OCI-LY3 (cell line): ENCODE measurements at regions not wholly inside any gene's neighbourhood (a gene's known extent, or its start where the extent isn't known, plus 50 kb on each side); places are given as distances from the start of the nearest gene placed in this dataset.

Experiments
- H2AFZ ChIP-seq: fragments of 200-600, 300-600 bp; shearing (Covaris generic); 2 replicates; pipeline ENCODE4 v1.6.0; 2014; ENCODE audit warnings: antibody characterized with exemption, low read depth, low read length
- H3K27ac ChIP-seq: fragments of 200-600, 300-600 bp; sonication (generic); 2 replicates; pipeline ENCODE4 v1.5.1; 2014; ENCODE audit warnings: mild to moderate bottlenecking, low read length, moderate library complexity, mixed read lengths
- H3K27me3 ChIP-seq: fragments of 200-600, 300-600 bp; sonication (generic); 2 replicates; pipeline ENCODE4 v1.6.1; 2014; ENCODE audit warnings: low read depth, low read length, mixed read lengths
- H3K36me3 ChIP-seq: fragments of 200-600, 300-600 bp; sonication (generic); replicated peaks from 2 replicates; pipeline ENCODE3; 2014; ENCODE audit warnings: low read depth, low read length, mixed read lengths
- H3K4me1 ChIP-seq: fragments of 300-600, 200-600 bp; sonication (generic); 2 replicates; pipeline ENCODE4 v1.6.1; 2014; ENCODE audit warnings: low read length, mixed read lengths
- H3K4me2 ChIP-seq: fragments of 200-600, 300-600 bp; sonication (generic); 2 replicates; pipeline ENCODE4 v1.6.1; 2014; ENCODE audit warnings: low read length, mixed read lengths
- H3K4me3 ChIP-seq: fragments of 300-600, 200-600 bp; sonication (generic); 2 replicates; pipeline ENCODE4 v1.5.1; 2014; ENCODE audit warnings: antibody characterized with exemption, mild to moderate bottlenecking, low read length, moderate library complexity
- H3K79me2 ChIP-seq: fragments of 300-600, 200-600 bp; shearing (Covaris generic); 2 replicates; pipeline ENCODE4 v1.6.1; 2014; ENCODE audit warnings: mild to moderate bottlenecking, low read length, mixed read lengths
- H3K9ac ChIP-seq: fragments of 300-600, 200-600 bp; shearing (Covaris generic); 2 replicates; pipeline ENCODE4 v1.6.0; 2014; ENCODE audit warnings: mild to moderate bottlenecking, low read length, moderate library complexity
- H3K9me3 ChIP-seq: fragments of 200-600, 300-600 bp; shearing (Covaris generic); 2 replicates; pipeline ENCODE4 v1.6.1; 2014; ENCODE audit warnings: low read length, mixed read lengths; ENCODE audit not compliant: insufficient read depth
- H4K20me1 ChIP-seq: fragments of 200-600, 300-600 bp; sonication (generic); 2 replicates; pipeline ENCODE4 v1.6.1; 2016; ENCODE audit warnings: low read length, mixed read lengths; ENCODE audit not compliant: insufficient read depth
- CTCF ChIP-seq: fragments of 200-600, 300-600 bp; sonication (generic); IDR thresholded peaks from 2 replicates; pipeline ENCODE4 v1.5.1; 2014; ENCODE audit warnings: antibody characterized with exemption, low read length, low read depth
- EZH2phosphoT487 ChIP-seq: fragments of 200-600 bp; shearing (Covaris generic); IDR thresholded peaks from 2 replicates; pipeline ENCODE4 v1.6.1; 2018; ENCODE audit warnings: antibody characterized with exemption, mixed run types, low read depth

GRCh38 chr3:175890066-175890465, 1030.9 kb downstream of the NAALADL2 start:
- Histone ChIP-seq H3K9ac (no peak overlapping the region), H3K27ac (no peak overlapping the region), H3K27me3 (no peaks in the 10 kb centered on the region), H3K79me2 (no peaks in the 10 kb centered on the region), H3K4me1 (peaks cover 5% of the 10 kb centered on the region; the same call in 1 of the 2 replicates), H3K9me3 (no peaks in the 10 kb centered on the region), H4K20me1 (no peaks in the 10 kb centered on the region), H3K4me3 (no peak overlapping the region), H3K4me2 (no peak overlapping the region), H3K36me3 (no peaks in the 10 kb centered on the region), H2AFZ (no peak overlapping the region)
- TF ChIP-seq EZH2phosphoT487: no peak
- TF ChIP-seq CTCF: no peak

GRCh38 chr3:175885231-175885766, 1026.2 kb downstream of the NAALADL2 start:
- Histone ChIP-seq H3K27me3 (no peaks in the 10 kb centered on the region), H3K4me3 (no peak overlapping the region), H4K20me1 (no peaks in the 10 kb centered on the region), H3K9me3 (no peaks in the 10 kb centered on the region), H3K4me2 (no peak overlapping the region), H3K79me2 (no peaks in the 10 kb centered on the region), H2AFZ (no peak overlapping the region), H3K4me1 (peaks cover 5% of the 10 kb centered on the region; the same call in 1 of the 2 replicates), H3K27ac (no peak overlapping the region), H3K9ac (no peak overlapping the region), H3K36me3 (no peaks in the 10 kb centered on the region)
- no peak for TF ChIP-seq EZH2phosphoT487
- no peak for TF ChIP-seq CTCF

DNA sequence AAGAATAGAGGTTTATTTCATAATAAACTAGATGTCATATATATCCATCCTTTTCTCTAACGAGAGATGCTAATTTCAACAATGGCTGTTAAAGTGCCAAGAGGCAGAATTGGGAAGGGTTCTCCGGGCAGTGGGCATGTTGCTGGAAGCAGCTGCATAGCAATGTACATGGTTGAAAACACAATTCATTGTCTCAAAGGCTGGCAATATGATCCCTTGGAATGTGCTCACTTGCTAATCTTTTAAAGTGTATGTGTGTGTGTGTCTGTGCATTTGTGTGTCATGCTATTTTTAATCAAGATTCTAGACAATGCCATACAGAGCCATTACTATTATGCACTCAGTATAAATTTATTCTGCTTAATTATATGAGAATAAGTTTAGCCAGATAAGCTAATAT, 1020.3 kb downstream of the NAALADL2 start:
- Histone ChIP-seq H3K9ac (no peak overlapping the region), H3K27me3 (no peaks in the 10 kb centered on the region), H3K79me2 (no peaks in the 10 kb centered on the region), H3K4me3 (no peak overlapping the region), H3K9me3 (no peaks in the 10 kb centered on the region), H3K27ac (no peak overlapping the region), H4K20me1 (no peaks in the 10 kb centered on the region), H3K4me2 (no peak overlapping the region), H2AFZ (no peak overlapping the region), H3K4me1 (peaks cover 16% of the 10 kb centered on the region), H3K36me3 (peaks cover 8% of the 10 kb centered on the region)
- TF ChIP-seq EZH2phosphoT487 (no peak), CTCF (no peak)

- no peaks in the 10 kb centered on the region for H3K79me2 ChIP-seq
- peak overlapping the region; percentile 76 for H3K27ac ChIP-seq
- no peaks in the 10 kb centered on the region for H4K20me1 ChIP-seq
- peaks cover 17% of the 10 kb centered on the region for H3K4me1 ChIP-seq
- H3K4me2 ChIP-seq: peak overlapping the region; percentile 37
- no peak for TF ChIP-seq CTCF
- TF ChIP-seq EZH2phosphoT487: no peak
- H3K27me3 ChIP-seq: no peaks in the 10 kb centered on the region
- H3K9me3 ChIP-seq: peaks cover 3% of the 10 kb centered on the region; the same call in 1 of the 2 replicates
- peak overlapping the region; percentile 21; the same call in 1 of the 2 replicates for H3K9ac ChIP-seq
- H3K36me3 ChIP-seq: peaks cover 4% of the 10 kb centered on the region
- no peak overlapping the region for H3K4me3 ChIP-seq
- H2AFZ ChIP-seq: peak overlapping the region; percentile 42; the same call in 1 of the 2 replicates
Observed at GRCh38 chr3:175869404-175869803, 1010.3 kb downstream of the NAALADL2 start.
